ACHN (cell line): ENCODE measurements at regions not wholly inside any gene's neighbourhood (a gene's known extent, or its start where the extent isn't known, plus 50 kb on each side); places are given as distances from the start of the nearest gene placed in this dataset.
"Not testable (repeated sequence)": the region's sequence is repeated elsewhere in the genome, so short reads cannot be mapped to it uniquely, and the experiment has no call there.

Source experiments
- DNase-seq: peaks from one replicate; pipeline ENCODE4 v3.0.0-alpha.2; 2015
- in situ Hi-C: cut with HindIII; loops from 2 replicates; pipeline ENCODE4 v1.10.0; 2017; ENCODE audit warnings: low sequenced_read_pairs, low pct_ligation_motif_present, low pct_unique_long_range_greater_than_20kb

- no peak for DNase-seq
- in situ Hi-C loops = no loop called here
These were observed 213.1 kb downstream of the UQCRFS1 start for GRCh38 chr19:28999724-29000433.

GRCh38 chr19:28998974-28999373 lies 214.0 kb downstream of the UQCRFS1 start:
- DNase-seq = no peak
- in situ Hi-C loops = no loop called here

GRCh38 chr19:28997866-28998265 lies 215.1 kb downstream of the UQCRFS1 start:
- in situ Hi-C loops = not testable (repeated sequence)
- DNase-seq = peak; percentile 32

GRCh38 chr19:28990522-28990921 lies 222.4 kb downstream of the UQCRFS1 start:
- in situ Hi-C loops = no loop called here
- DNase-seq = no peak

GRCh38 chr19:28989739-28990138 lies 223.2 kb downstream of the UQCRFS1 start:
- in situ Hi-C loops = no loop called here
- no peak for DNase-seq

- no peak for DNase-seq
- in situ Hi-C loops = no loop called here
These were observed 224.9 kb downstream of the UQCRFS1 start for GRCh38 chr19:28988066-28988465.

GRCh38 chr19:28987177-28987576 lies 225.8 kb downstream of the UQCRFS1 start:
- in situ Hi-C loops = no loop called here

GRCh38 chr19:28985201-28985600 lies 227.8 kb downstream of the UQCRFS1 start:
- no peak for DNase-seq
- in situ Hi-C loops = no loop called here

More at GRCh38 chr19:28987177-28987576, 225.8 kb downstream of the UQCRFS1 start:
- DNase-seq = no peak

- DNase-seq = no peak
- in situ Hi-C loops = no loop called here
These were observed 228.6 kb downstream of the UQCRFS1 start for GRCh38 chr19:28984315-28984714.

- in situ Hi-C loops = no loop called here
- DNase-seq = no peak
These were observed 229.5 kb downstream of the UQCRFS1 start for GRCh38 chr19:28983430-28983829.

GRCh38 chr19:28981994-28982393 lies 231.0 kb downstream of the UQCRFS1 start:
- in situ Hi-C loops = no loop called here
- no peak for DNase-seq

GRCh38 chr19:28981518-28981917 lies 231.4 kb downstream of the UQCRFS1 start:
- in situ Hi-C loops = no loop called here
- no peak for DNase-seq

GRCh38 chr19:28980236-28980868 lies 232.6 kb downstream of the UQCRFS1 start:
- in situ Hi-C loops = no loop called here
- DNase-seq = peak; percentile 17

- in situ Hi-C loops = no loop called here
- DNase-seq = no peak
These were observed 235.1 kb downstream of the UQCRFS1 start for GRCh38 chr19:28977826-28978225.

- in situ Hi-C loops = no loop called here
- no peak for DNase-seq
These were observed 240.7 kb downstream of the UQCRFS1 start for GRCh38 chr19:28972058-28972852.

GRCh38 chr19:28971513-28971912 lies 241.4 kb downstream of the UQCRFS1 start:
- DNase-seq = no peak
- in situ Hi-C loops = no loop called here

- in situ Hi-C loops = no loop called here
- no peak for DNase-seq
These were observed 241.9 kb downstream of the UQCRFS1 start for GRCh38 chr19:28971049-28971448.

GRCh38 chr19:28968721-28969120 lies 244.2 kb downstream of the UQCRFS1 start:
- in situ Hi-C loops = no loop called here
- DNase-seq = no peak

- in situ Hi-C loops = no loop called here
These were observed 246.1 kb downstream of the UQCRFS1 start for GRCh38 chr19:28966737-28967399.

More at GRCh38 chr19:28966737-28967399, 246.1 kb downstream of the UQCRFS1 start:
- no peak for DNase-seq
